GM18498 (cell line): ENCODE measurements at regions not wholly inside any gene's neighbourhood (a gene's known extent, or its start where the extent isn't known, plus 50 kb on each side); places are given as distances from the start of the nearest gene placed in this dataset.
"Not testable (repeated sequence)": the region's sequence is repeated elsewhere in the genome, so short reads cannot be mapped to it uniquely, and the experiment has no call there.

ENCODE experiments used
- ATAC-seq: cut with Tn5 transposase; IDR thresholded peaks from one replicate; pipeline ENCODE4 v1.9.1; 2021; ENCODE audit warnings: mild to moderate bottlenecking, moderate library complexity; ENCODE audit not compliant: unreplicated experiment

DNA sequence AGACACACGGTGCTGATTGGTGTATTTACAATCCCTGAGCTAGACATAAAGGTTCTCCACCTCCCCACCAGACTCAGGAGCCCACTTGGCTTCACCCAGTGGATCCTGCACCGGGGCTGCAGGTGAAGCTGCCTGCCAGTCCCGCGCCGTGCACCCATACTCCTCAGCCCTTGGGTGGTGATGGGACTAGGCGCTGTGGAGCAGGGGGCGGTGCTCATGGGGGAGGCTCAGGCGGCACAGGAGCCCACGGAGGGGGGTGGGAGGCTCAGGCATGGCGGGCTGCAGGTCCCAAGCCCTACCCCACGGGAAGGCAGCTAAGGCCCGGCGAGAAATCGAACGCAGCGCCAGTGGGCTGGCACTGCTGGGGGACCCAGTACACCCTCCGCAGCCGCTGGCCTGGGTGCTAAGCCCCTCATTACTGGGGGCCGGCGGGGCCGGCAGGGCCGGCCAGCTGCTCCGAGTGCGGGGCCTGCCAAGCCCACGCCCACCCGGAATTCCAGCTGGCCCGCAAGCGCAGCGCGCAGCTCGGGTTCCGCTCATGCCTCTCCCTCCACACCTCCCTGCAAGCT lies 1447.2 kb downstream of the RAPGEF2 start:
- not testable (repeated sequence) for ATAC-seq

DNA sequence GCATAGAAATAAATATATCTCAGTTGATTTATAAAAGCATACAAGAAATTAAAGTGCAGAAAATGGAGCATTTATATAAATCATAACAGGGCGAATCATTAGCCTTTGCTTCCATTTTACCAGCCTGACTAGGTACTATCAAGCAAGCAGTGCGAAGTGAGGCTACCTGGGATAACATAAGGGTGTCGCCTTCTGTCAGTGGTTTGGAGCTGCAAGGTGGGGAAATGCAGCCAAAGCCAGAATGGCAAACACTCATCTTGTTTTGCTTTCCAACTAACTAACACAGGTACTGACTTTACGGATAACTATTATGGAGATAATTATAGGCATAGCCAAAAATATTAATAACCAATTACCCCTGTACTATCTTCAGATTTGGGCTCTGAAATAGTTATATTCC lies 1459.8 kb downstream of the RAPGEF2 start:
- no peak for ATAC-seq

DNA sequence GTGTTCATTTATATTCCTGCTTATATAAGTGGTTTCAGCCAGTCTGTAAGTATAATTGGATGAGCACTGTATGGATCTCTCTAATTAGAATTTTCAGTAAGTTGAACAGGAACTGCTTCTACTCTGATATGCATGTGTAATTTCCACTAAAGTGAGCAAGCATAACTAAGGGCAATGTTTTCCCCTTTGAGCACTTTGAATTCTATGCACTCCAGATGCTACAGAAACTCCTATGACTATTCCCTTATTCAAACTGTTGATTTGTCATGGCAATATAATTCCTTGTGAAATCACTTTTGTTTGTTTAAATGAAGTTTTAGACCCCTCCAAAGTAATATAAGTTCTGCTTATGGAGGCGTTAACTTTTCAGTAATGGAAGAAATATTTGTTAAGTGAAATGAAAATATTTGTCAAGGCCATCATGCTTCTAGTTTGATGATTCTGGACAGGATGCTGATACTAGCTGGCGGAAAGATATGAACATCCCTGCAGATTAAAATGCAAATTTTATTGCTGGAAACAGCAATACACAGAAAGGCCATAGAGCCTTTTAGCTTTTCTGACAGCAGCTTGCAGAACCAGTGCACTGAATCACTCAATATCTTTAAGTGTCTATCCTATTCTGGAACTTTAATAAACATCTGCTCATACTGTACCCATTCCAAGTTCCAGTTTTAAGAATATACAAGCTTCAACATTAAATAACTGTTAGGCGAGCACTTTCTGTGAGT lies 1460.8 kb downstream of the RAPGEF2 start:
- ATAC-seq, result no peak

GRCh38 chr4:160567634-160568033 lies 1464.8 kb downstream of the RAPGEF2 start:
- ATAC-seq, result no peak

GRCh38 chr4:160570271-160570670 lies 1467.4 kb downstream of the RAPGEF2 start:
- ATAC-seq, result no peak

- not testable (repeated sequence) for ATAC-seq
Observed at GRCh38 chr4:160574272-160574671, 1471.4 kb downstream of the RAPGEF2 start.

DNA sequence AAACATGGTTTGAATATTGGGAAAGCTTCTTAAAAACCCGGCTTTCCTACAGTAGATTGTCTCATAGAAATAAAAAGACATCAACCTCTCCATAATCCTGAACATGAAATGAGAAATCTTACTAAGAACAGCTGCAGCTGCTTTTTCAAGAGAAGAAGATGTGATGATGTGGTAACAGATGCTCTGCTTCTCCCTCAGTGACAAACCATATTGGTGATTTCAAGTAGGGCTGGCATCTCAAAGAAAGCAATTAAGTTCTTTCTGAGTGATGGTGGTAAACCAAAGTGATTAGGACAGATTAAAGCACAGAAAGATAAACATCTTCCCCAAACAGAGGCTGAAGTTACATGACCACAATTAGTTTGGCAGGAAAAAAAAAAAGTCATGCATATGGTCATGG lies 1477.7 kb downstream of the RAPGEF2 start:
- ATAC-seq, result no peak

DNA sequence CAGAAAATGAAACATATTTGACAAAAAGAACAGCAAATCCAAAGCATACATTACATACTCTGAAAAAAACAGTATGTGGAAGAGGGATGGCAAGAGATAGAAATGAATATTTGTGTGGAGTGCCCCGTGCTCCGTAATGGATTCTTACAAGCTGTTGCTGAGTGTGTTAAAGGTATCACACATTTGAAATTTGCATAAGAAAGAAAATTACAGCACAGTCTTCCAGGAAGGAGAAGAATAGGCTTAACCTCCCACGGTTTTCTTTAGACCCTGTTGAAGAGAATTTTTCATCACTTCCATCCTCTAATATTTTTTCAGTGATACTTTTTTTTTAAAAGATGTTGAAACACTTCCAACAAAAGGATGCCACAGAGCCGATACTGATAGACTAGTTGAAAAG lies 1489.4 kb downstream of the RAPGEF2 start:
- no peak for ATAC-seq

GRCh38 chr4:160595646-160596045 lies 1492.8 kb downstream of the RAPGEF2 start:
- no peak for ATAC-seq

DNA sequence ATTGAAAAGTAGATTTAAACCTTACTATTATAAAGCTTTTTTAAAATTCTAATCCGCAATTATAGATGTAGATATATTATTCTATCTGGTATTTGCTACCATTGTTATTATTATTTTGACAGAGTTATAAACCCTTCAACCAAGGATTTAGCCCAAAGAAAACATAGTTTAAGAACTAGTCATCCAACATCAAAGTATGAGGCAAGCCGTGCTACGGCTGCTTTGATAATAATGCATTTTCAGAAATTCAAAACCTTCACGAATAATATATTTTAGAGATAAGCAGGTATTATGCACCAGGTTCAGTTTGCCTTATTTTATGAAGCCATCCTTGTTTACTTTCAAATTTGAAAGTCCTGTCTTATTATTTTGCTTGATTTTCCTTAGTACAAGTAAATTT lies 1501.7 kb downstream of the RAPGEF2 start:
- ATAC-seq, result no peak

- no peak for ATAC-seq
Observed at GRCh38 chr4:160611181-160611580, 1508.3 kb downstream of the RAPGEF2 start.

GRCh38 chr4:160631044-160631443 lies 1528.2 kb downstream of the RAPGEF2 start:
- no peak for ATAC-seq

DNA sequence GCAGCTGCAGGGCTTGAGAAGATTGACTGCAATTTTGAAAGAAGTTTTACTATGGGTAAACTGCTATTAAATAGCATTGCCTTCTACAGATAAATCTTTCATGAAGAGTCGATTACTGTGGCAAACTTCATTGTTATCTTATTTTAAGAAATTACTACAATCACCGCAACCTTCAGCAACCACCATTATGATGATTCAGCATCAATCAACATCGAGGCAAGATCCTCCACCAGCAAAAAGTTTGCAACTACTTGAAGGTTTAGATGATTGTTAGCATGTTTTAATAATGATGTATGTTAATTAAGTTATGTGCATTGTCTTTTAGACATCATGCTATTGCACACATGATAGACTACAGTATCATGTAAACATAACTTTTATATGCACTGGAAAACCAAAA lies 1511.0 kb downstream of the FSTL5 start:
- no peak for ATAC-seq

GRCh38 chr4:160675550-160675949 lies 1488.2 kb downstream of the FSTL5 start:
- ATAC-seq, result no peak

GRCh38 chr4:160685729-160686128 lies 1478.1 kb downstream of the FSTL5 start:
- ATAC-seq, result no peak

- no peak for ATAC-seq
Observed at GRCh38 chr4:160701671-160702070, 1462.1 kb downstream of the FSTL5 start.

DNA sequence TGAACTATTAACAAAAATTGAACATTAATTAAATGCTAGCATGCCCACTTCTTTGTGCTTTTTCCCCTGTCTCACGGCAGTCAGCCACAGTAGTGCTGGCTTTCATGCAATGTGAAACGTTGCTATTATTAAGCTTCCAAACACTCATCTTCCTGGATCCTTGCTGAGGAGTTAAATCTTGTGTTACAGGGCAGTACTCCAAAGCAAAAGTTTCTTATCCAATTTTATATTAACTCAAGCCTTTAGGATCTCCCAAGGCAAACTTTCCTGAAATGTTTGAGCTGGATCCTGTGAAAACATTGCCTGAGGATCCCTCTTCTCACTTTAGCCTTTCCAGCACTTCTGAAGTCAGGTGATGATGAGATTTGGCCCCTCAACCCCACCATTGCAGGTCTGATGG lies 1454.8 kb downstream of the FSTL5 start:
- ATAC-seq, result no peak

DNA sequence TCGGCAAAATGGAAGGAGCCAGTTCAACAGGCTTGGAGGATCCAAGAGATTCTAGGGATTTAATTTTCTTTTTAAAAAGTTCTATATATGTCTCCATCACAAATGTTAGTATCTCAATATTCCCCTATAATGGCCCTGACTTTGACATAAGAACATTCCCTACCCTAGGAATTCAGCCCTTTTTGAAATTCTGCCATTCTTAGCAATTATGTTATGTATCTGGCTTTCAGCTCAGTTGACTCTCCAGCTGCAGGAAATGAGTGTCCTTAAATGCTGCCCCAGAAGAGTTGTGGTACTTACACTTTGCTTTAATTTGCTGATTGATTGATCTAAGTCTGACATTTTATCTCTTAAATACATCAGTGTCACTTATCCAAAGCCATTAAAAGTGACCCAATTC lies 1454.3 kb downstream of the FSTL5 start:
- no peak for ATAC-seq

GRCh38 chr4:160716551-160716950 lies 1447.2 kb downstream of the FSTL5 start:
- no peak for ATAC-seq

DNA sequence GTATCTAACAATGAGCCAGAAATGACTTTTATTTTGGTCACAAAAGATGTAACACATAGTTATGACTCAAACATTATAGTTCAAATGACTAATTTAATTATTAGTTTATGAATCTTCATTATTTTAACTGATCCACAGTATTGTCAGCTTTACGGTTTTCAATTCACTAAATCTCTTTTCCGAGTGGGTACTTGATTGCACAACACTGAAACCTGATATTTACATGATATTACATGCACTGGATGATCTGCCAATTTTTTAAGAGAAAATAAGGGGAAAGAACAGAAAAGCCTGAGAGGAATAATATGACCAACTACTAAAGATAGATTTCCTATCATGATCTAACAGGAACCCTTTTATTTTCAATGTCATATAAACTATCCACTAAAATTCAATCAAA lies 1446.0 kb downstream of the FSTL5 start:
- ATAC-seq, result no peak

GRCh38 chr4:160724063-160724462 lies 1439.7 kb downstream of the FSTL5 start:
- no peak for ATAC-seq

- no peak for ATAC-seq
Observed at GRCh38 chr4:160745126-160745525, 1418.7 kb downstream of the FSTL5 start.

DNA sequence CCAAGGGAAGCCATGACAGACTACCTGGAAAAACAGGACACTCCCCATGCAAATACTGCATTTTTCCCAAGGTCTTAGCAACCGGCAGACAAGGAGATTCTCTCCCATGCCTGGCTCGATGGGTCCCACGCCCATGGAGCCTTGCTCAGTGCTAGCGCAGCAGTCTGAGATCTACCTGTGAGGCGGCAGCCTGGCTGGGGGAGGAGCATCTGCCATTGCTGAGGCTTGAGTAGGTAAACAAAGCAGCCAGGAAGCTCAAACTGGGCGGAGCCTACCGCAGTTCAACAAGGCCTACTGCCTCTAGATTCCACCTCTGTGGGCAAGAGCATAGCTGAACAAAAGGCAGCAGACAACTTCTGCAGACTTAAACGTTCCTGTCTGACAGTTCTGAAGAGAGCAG lies 1417.2 kb downstream of the FSTL5 start:
- not testable (repeated sequence) for ATAC-seq
